GM13976 (cell line): ENCODE measurements at regions not wholly inside any gene's neighbourhood (a gene's known extent, or its start where the extent isn't known, plus 50 kb on each side); places are given as distances from the start of the nearest gene placed in this dataset.

Source experiments
- DNase-seq: peaks from one replicate; pipeline ENCODE4 v3.0.0; 2012; ENCODE audit warnings: low spot score
- in situ Hi-C: fragments of 300-500 bp; cut with MboI; formaldehyde crosslinking; loops from one replicate; pipeline ENCODE4 v1.12.0; 2022; ENCODE audit warnings: low sequenced_read_pairs, mixed read lengths, inconsistent platforms; ENCODE audit not compliant: unreplicated experiment
- TF ChIP-seq, protein P1 (sequence below): IDR thresholded peaks from 2 replicates; pipeline ENCODE4 v1.5.1; 2012; ENCODE audit warnings: borderline replicate concordance, mild to moderate bottlenecking; ENCODE audit not compliant: insufficient read depth; ENCODE audit errors: extremely low read depth, missing control alignments, control extremely low read depth

- TF ChIP-seq, protein P1, sequence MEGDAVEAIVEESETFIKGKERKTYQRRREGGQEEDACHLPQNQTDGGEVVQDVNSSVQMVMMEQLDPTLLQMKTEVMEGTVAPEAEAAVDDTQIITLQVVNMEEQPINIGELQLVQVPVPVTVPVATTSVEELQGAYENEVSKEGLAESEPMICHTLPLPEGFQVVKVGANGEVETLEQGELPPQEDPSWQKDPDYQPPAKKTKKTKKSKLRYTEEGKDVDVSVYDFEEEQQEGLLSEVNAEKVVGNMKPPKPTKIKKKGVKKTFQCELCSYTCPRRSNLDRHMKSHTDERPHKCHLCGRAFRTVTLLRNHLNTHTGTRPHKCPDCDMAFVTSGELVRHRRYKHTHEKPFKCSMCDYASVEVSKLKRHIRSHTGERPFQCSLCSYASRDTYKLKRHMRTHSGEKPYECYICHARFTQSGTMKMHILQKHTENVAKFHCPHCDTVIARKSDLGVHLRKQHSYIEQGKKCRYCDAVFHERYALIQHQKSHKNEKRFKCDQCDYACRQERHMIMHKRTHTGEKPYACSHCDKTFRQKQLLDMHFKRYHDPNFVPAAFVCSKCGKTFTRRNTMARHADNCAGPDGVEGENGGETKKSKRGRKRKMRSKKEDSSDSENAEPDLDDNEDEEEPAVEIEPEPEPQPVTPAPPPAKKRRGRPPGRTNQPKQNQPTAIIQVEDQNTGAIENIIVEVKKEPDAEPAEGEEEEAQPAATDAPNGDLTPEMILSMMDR: no peak
- DNase-seq: no peak
- in situ Hi-C loops: no loop called here
Measured at GRCh38 chr9:84554069-84554664, 115.4 kb upstream of the NTRK2 start.

DNA sequence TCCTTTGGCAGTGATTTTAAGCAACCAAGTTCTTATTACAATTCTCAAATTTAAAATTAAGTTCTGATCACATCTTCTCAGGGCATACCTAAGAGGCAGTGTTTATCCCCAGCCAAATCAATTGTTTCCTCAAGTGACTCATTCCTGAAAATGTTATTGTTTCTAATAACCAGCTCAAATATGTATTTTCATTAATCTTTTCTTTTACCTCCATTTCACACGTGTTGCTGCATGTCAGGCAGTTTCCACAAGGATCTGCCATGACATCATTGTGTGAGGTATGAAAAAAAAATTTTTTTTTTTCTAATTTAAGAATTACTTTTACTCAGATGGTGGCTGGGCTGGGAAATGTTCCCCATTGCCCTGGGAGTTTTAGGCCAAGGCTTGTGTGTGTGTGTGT lies 113.0 kb upstream of the NTRK2 start:
- DNase-seq: no peak
- TF ChIP-seq, protein P1: no peak
- in situ Hi-C loops: no loop called here

DNA sequence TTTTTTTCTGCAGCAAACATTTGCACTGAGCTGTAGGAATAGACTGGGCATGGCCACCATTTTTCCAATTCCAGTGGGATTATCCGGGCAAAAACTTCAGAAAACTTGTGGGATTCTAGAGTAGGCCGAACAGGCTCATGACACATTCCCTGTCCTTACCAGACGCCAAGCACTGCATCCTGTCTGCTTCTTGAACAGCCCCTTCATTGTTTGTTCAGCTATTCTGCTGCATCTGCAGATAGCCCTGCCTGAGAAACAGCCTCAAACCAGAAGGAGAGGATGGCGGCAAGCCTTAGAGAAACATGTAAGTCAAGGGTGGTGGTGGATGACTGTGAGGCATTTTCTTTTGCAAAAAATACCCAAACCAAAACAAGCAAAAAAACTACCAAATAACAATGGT lies 111.8 kb upstream of the NTRK2 start:
- no peak for DNase-seq
- in situ Hi-C loops: no loop called here
- TF ChIP-seq, protein P1: no peak

- TF ChIP-seq, protein P1: no peak
- in situ Hi-C loops: no loop called here
- no peak for DNase-seq
Measured at GRCh38 chr9:84563691-84564090, 105.8 kb upstream of the NTRK2 start.

DNA sequence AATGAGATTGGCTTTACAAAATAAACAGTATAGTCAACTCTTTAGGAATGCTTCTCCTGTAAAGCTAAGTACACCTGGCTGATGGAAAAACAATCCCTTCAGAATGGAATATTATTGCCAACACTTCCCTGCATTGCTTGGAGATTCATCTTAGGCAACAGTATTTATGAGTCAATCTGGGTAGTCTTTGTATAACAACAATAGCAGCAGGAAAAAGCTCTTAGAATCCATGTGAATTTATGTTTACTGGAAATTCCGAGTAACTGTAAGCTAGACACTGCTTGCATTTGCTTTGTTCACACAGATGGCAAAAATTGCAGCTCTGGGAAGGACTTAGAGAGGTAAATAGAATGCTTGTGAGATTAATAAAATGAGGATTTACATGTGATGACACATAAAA lies 101.7 kb upstream of the NTRK2 start:
- TF ChIP-seq, protein P1: no peak
- in situ Hi-C loops: no loop called here
- no peak for DNase-seq

GRCh38 chr9:84570482-84571154 lies 98.9 kb upstream of the NTRK2 start:
- no peak for DNase-seq

More at GRCh38 chr9:84570482-84571154, 98.9 kb upstream of the NTRK2 start:
- TF ChIP-seq, protein P1: no peak
- in situ Hi-C loops: no loop called here
